HG03442 (cell line): ENCODE measurements at regions not wholly inside any gene's neighbourhood (a gene's known extent, or its start where the extent isn't known, plus 50 kb on each side); places are given as distances from the start of the nearest gene placed in this dataset.

Experiments
- ATAC-seq: cut with Tn5 transposase; IDR thresholded peaks from one replicate; pipeline ENCODE4 v1.9.1; 2021; ENCODE audit warnings: mild to moderate bottlenecking, moderate library complexity; ENCODE audit not compliant: unreplicated experiment

DNA sequence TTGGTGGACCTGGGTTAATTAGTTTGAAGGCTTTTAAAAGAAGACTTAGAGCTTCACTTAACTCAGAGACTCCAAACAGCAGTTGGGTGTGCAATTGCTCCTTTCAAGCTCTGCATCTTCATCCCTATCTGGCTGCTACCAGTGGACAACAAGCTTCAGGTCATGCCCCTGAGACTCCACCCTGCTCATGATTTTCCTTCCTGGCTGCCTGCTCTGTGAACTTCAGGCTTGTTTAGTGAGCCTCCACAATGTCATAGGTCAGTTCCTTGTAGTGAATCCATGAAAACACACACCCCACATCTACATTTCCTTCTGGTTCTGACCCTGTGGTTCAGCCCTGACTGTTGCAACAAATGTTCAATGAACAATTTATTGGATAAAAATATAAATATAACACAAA lies 61.1 kb upstream of the MARCKS start:
- ATAC-seq, result no peak

DNA sequence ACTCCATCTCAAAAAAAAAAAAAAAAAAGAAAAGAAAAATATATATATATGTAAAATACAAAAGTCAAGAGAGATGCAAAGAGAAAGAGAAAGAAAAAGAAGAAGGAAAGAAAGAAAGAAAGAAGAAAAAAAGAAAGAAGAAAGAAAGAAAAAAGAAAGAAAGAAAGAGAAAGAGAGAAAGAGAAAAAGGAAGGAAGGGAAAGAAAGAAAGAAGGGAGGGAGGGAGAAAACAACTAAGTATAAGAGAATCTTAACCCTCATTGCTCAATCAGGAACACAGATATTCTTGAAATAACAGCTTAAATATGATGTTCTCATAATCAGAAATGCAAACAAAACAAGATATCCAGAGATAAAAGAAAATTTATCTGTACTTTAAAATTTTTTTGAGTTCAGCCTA lies 54.4 kb upstream of the MARCKS start:
- ATAC-seq, result no peak

DNA sequence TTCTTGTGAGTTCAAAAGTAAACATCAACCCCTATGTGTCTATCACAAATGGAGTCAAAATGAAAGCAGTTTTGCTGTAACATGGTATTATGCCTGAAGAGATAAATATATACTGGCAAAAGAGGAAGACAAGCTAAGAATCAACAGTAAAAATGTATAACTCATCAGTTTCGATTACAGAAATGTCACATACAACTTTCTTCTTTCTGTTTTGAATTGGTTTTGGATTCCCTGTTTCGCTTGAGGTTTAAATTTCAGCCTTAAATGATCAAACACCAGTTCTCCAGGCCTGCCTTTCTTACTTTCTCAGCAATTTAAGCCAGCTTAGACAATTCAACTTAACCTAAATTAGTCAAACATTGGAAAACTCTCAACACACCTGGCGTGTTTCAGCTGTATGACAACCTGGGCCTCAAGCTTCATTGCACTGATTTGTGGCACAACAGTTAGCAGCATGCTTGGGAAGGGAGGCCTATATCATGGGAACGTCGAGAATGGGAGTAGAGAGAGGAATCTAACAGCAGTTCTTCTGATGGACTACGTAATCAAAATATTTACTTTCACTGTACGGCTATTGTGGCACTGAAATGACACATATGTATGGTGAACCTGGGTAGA lies 51.9 kb upstream of the MARCKS start:
- peak; percentile 91 for ATAC-seq

DNA sequence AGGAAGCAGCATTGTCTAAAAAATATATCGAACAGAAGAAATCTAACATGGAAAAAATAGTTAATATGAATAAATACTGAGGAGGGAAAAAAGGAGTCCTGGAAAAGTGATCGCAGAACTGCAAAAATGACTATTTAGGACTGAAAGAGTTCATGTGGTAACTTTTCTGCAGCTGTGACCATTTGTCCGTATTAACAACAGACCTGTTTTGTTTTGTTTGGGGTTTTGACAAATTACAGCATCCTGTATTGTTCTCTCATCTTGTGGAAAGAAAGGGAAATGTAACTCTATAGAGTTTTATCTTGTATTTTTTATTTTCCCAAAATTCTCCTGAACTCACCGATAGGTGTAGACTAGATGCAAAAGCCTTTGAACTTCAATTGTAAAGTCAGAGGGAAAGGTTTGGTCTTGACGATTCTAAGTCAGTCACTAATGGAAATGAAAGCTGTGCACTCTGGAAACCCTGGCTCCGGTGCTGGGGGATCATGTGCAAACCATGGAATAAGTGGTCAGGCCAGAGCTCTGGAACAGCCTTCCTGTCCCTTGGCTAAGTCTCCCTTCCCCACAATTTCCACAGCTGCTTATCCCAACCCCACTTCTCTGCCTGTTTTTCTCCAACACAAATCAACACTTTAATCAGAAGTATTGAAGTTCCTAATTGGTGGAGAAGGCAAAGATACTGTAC lies 51.2 kb upstream of the MARCKS start:
- no peak for ATAC-seq
